Left ventricle myocardium inferior (tissue), 1 donor: ENCODE measurements at regions not wholly inside any gene's neighbourhood (a gene's known extent, or its start where the extent isn't known, plus 50 kb on each side); places are given as distances from the start of the nearest gene placed in this dataset.

Experiments used
- DNase-seq: peaks from one replicate; pipeline ENCODE4 v3.0.0-alpha.2; 2020
- H3K27ac ChIP-seq: fragments of 200-600 bp; replicated peaks from 2 replicates; pipeline ENCODE4 v1.8.0; 2021
- H3K27me3 ChIP-seq: fragments of 200-600 bp; 2 replicates; pipeline ENCODE4 v1.8.0; 2021; ENCODE audit warnings: low read depth
- H3K36me3 ChIP-seq: fragments of 200-600 bp; 2 replicates; pipeline ENCODE4 v1.8.0; 2021
- H3K4me1 ChIP-seq: fragments of 200-600 bp; 2 replicates; pipeline ENCODE4 v1.8.0; 2021
- H3K4me3 ChIP-seq: fragments of 200-600 bp; 2 replicates; pipeline ENCODE4 v1.8.0; 2021; ENCODE audit warnings: mild to moderate bottlenecking, moderate library complexity
- H3K9me3 ChIP-seq: fragments of 200-600 bp; replicated peaks from 2 replicates; pipeline ENCODE4 v1.8.0; 2021
- CTCF ChIP-seq: fragments of 200-600 bp; IDR thresholded peaks from 2 replicates; pipeline ENCODE4 v1.8.0; 2021; ENCODE audit warnings: antibody characterized with exemption, mild to moderate bottlenecking, borderline replicate concordance
- intact Hi-C: fragments of 100-400 bp; cut with micrococcal nuclease; formaldehyde crosslinking; loops from one replicate; pipeline ENCODE4 v1.11.0; 2022
- donor health status: DM: no; HTN: yes; CAD: no; lungs with severe emphysema.

GRCh38 chr13:86882835-86883234 lies 788.3 kb upstream of the SLITRK5 start:
- intact Hi-C loops: no loop called here

GRCh38 chr13:86892330-86892729 lies 778.8 kb upstream of the SLITRK5 start:
- H3K4me3 ChIP-seq: no peak overlapping the region
- H3K27ac ChIP-seq: no peak overlapping the region
- no peaks in the 10 kb centered on the region for H3K27me3 ChIP-seq
- TF ChIP-seq CTCF: no peak
- no peaks in the 10 kb centered on the region for H3K4me1 ChIP-seq
- H3K36me3 ChIP-seq: no peaks in the 10 kb centered on the region
- intact Hi-C loops: no loop called here
- H3K9me3 ChIP-seq: peaks cover 7% of the 10 kb centered on the region
- DNase-seq: no peak

More at GRCh38 chr13:86882835-86883234, 788.3 kb upstream of the SLITRK5 start:
- Histone ChIP-seq H3K36me3 (no peaks in the 10 kb centered on the region), H3K27ac (no peak overlapping the region), H3K27me3 (no peaks in the 10 kb centered on the region), H3K9me3 (no peaks in the 10 kb centered on the region), H3K4me1 (no peaks in the 10 kb centered on the region), H3K4me3 (no peak overlapping the region)
- no peak for TF ChIP-seq CTCF
- DNase-seq: no peak

- no peak for TF ChIP-seq CTCF
- H3K9me3 ChIP-seq: peaks cover 9% of the 10 kb centered on the region
- H3K27ac ChIP-seq: no peak overlapping the region
- no peaks in the 10 kb centered on the region for H3K27me3 ChIP-seq
- H3K4me1 ChIP-seq: no peaks in the 10 kb centered on the region
- no peak overlapping the region for H3K4me3 ChIP-seq
- intact Hi-C loops: no loop called here
- no peak for DNase-seq
- no peaks in the 10 kb centered on the region for H3K36me3 ChIP-seq
Measured at GRCh38 chr13:86900906-86901305, 770.3 kb upstream of the SLITRK5 start.

- no peak for TF ChIP-seq CTCF
- no peaks in the 10 kb centered on the region for H3K9me3 ChIP-seq
- no peak overlapping the region for H3K4me3 ChIP-seq
- no peaks in the 10 kb centered on the region for H3K36me3 ChIP-seq
- H3K27me3 ChIP-seq: no peaks in the 10 kb centered on the region
- H3K4me1 ChIP-seq: no peaks in the 10 kb centered on the region
- intact Hi-C loops: no loop called here
- no peak for DNase-seq
- no peak overlapping the region for H3K27ac ChIP-seq
Measured at GRCh38 chr13:86906127-86906874, 764.9 kb upstream of the SLITRK5 start.

- H3K4me1 ChIP-seq: no peaks in the 10 kb centered on the region
- intact Hi-C loops: no loop called here
- no peak overlapping the region for H3K27ac ChIP-seq
- H3K27me3 ChIP-seq: no peaks in the 10 kb centered on the region
- no peak for DNase-seq
- no peaks in the 10 kb centered on the region for H3K9me3 ChIP-seq
- no peak for TF ChIP-seq CTCF
- no peak overlapping the region for H3K4me3 ChIP-seq
- H3K36me3 ChIP-seq: no peaks in the 10 kb centered on the region
Measured at GRCh38 chr13:86907156-86907555, 764.0 kb upstream of the SLITRK5 start.
